HAP-1 (cell line): ENCODE measurements at regions not wholly inside any gene's neighbourhood (a gene's known extent, or its start where the extent isn't known, plus 50 kb on each side); places are given as distances from the start of the nearest gene placed in this dataset.
"Not testable (repeated sequence)": the region's sequence is repeated elsewhere in the genome, so short reads cannot be mapped to it uniquely, and the experiment has no call there.

ENCODE experiments used
- DNase-seq, 2 experiments: peaks; one replicate each; pipeline ENCODE4 v3.0.0-alpha.2; 2016 to 2020; ENCODE audit warnings: low spot score in 2 of 2
- H3K27me3 ChIP-seq: fragments of 250-450 bp; sonication (Bioruptor Pico); 2 replicates; pipeline ENCODE4 v1.5.1; 2020; ENCODE audit warnings: low read depth, mild to moderate bottlenecking, moderate library complexity
- H3K36me3 ChIP-seq: fragments of 250-450 bp; sonication (Bioruptor Pico); replicated peaks from 2 replicates; pipeline ENCODE4 v1.5.1; 2020; ENCODE audit warnings: mild to moderate bottlenecking
- H3K4me1 ChIP-seq: fragments of 250-450 bp; sonication (Bioruptor Pico); 2 replicates; pipeline ENCODE4 v1.5.1; 2020; ENCODE audit warnings: mild to moderate bottlenecking
- H3K4me3 ChIP-seq: fragments of 250-450 bp; sonication (Bioruptor Pico); 2 replicates; pipeline ENCODE4 v1.5.1; 2020; ENCODE audit warnings: mild to moderate bottlenecking, moderate library complexity
- H3K9me3 ChIP-seq: fragments of 250-450 bp; sonication (Bioruptor Pico); 2 replicates; pipeline ENCODE4 v1.5.1; 2020; ENCODE audit warnings: mild to moderate bottlenecking, moderate library complexity
- in situ Hi-C: fragments of 300-500 bp; cut with MboI; formaldehyde crosslinking; loops from 3 replicates; pipeline ENCODE4 v1.14.3; 2020; ENCODE audit warnings: low sequenced_read_pairs, inconsistent platforms, mixed read lengths

GRCh38 chr16:16742573-16742972 is 363.6 kb downstream of the NPIPA7 start:
- H3K36me3 ChIP-seq, H3K27me3 ChIP-seq, in situ Hi-C loops: not testable (repeated sequence)

DNA sequence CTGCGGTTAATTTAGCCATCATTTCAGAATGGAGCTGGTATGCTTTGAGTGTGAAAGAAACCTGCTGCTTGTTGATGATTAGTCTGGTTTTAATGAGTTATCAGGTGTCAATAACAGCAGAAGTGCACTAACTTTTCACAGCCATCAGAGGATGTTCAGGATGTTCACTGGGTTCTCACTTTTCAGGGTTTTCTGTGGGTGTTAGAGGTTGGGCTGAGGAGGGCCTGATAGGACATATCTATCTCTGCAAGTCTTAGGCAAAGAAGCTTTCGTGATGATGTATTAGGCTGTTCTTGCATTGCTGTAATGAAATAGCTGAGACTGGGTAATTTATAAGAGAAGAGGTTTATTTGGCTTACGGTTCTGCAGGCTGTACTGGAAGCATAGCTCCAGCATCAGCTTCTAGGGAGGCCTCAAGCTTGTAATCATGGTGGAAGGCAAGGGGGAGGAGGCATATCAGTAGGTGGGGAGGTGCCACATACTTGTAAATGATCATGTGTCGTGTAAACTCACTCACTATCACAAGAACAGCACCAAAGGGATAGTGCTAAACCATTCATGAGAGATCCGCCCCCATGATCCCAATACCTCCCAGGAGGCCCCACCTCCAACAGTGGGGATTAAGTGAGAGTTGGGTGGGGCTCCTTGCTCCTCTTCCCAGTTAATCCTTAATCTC is 376.2 kb downstream of the NPIPA7 start:
- H3K4me1 ChIP-seq, DNase-seq, H3K36me3 ChIP-seq, H3K4me3 ChIP-seq, H3K9me3 ChIP-seq, in situ Hi-C loops, H3K27me3 ChIP-seq: not testable (repeated sequence)

More at GRCh38 chr16:16742573-16742972, 363.6 kb downstream of the NPIPA7 start:
- H3K4me3 ChIP-seq, H3K9me3 ChIP-seq, DNase-seq, H3K4me1 ChIP-seq: not testable (repeated sequence)

DNA sequence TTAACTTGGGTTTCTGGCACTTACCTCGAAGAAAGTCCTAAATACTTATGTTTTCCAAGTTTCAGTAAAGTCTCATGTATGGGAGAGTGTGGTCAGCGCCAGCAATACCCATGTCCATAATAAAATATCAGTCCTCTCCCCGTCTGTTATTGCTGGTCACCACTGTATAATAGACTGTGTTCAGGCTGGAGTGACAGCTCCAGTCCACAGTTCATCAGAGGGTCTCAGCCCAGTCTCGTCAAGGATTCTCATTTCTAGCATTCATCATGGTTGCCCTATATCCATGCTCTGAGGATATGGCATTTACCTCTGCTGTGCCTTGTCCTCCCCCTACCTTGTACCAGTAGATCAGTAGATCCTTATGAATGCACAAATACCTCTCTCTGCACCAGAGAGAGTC is 384.5 kb downstream of the NPIPA7 start:
- no peaks in the 10 kb centered on the region for H3K4me1 ChIP-seq
- no peak for DNase-seq
- H3K9me3 ChIP-seq: no peaks in the 10 kb centered on the region
- in situ Hi-C loops: no loop called here
- no peaks in the 10 kb centered on the region for H3K27me3 ChIP-seq
- H3K36me3 ChIP-seq: no peaks in the 10 kb centered on the region
- H3K4me3 ChIP-seq: no peak overlapping the region

DNA sequence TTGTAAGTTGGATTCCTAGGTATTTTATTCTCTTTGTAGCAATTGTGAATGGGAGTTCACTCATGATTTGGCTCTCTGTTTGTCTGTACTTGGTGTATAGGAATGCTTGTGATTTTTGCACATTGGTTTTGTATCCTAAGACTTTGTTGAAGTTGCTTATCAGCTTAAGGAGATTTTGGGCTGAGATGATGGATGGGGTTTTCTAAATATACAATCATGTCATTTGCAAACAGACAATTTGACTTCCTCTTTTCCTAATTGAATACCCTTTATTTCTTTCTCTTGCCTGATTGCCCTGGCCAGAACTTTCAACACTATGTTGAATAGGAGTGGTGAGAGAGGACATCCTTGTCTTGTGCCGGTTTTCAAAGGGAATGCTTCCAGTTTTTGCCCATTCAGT is 391.8 kb downstream of the NPIPA7 start:
- H3K4me1 ChIP-seq, H3K9me3 ChIP-seq, in situ Hi-C loops, DNase-seq, H3K36me3 ChIP-seq, H3K27me3 ChIP-seq, H3K4me3 ChIP-seq: not testable (repeated sequence)

GRCh38 chr16:16774389-16774788 is 395.4 kb downstream of the NPIPA7 start:
- H3K27me3 ChIP-seq: no peaks in the 10 kb centered on the region
- in situ Hi-C loops: no loop called here
- no peak for DNase-seq
- no peaks in the 10 kb centered on the region for H3K4me1 ChIP-seq
- H3K9me3 ChIP-seq: no peaks in the 10 kb centered on the region
- H3K36me3 ChIP-seq: no peaks in the 10 kb centered on the region
- no peak overlapping the region for H3K4me3 ChIP-seq

DNA sequence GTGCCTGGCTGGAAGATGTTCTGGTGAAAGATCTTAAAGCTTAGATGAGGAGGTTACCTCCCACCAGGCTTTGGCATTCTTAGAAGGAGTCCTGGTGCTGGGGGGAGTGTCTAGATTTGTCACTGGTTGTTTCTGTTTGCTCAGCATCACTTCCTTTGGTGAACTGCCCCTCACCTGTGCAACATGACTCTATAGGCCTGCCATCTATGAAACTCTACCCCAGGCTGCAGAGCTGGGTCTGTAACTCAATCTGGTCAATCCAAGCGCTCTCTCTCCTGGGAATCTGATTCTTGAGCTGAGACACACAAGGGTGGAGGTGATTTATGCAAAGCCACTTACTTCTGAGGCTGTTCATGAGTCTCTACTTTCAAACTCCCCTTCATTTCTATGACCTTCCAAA is 399.4 kb downstream of the NPIPA7 start:
- in situ Hi-C loops: loop anchor here (25.0 kb wide), 1 partner anchor 109 kb away; no protein-coding TSS in a partner anchor
- Histone ChIP-seq H3K36me3 (no peaks in the 10 kb centered on the region), H3K27me3 (no peaks in the 10 kb centered on the region), H3K4me1 (no peaks in the 10 kb centered on the region), H3K9me3 (no peaks in the 10 kb centered on the region), H3K4me3 (no peak overlapping the region)
- DNase-seq: no peak

DNA sequence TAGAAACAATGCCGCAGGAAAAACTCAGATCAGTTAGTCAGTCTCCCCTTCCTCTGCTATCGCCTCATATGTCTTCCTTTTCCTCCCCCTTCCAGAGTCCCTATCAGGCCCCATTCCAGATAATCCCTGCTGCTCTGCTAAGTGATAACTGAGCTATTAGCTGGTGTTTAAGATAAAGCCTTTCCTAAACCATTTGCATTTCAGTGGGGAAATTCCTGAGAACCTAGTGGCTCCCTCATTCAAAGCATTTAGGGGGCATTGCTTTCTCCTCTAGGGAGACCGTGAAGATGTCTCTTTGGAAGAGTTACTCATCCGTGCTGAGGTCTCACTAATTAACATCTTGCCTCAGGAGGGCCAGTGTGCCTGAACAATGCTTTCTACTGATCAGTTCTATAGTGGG is 401.6 kb downstream of the NPIPA7 start:
- H3K4me1 ChIP-seq: no peaks in the 10 kb centered on the region
- no peaks in the 10 kb centered on the region for H3K27me3 ChIP-seq
- in situ Hi-C loops: loop anchor here (25.0 kb wide), 1 partner anchor 107 kb away; no protein-coding TSS in a partner anchor
- no peak overlapping the region for H3K4me3 ChIP-seq
- no peak for DNase-seq
- H3K36me3 ChIP-seq: no peaks in the 10 kb centered on the region
- no peaks in the 10 kb centered on the region for H3K9me3 ChIP-seq

DNA sequence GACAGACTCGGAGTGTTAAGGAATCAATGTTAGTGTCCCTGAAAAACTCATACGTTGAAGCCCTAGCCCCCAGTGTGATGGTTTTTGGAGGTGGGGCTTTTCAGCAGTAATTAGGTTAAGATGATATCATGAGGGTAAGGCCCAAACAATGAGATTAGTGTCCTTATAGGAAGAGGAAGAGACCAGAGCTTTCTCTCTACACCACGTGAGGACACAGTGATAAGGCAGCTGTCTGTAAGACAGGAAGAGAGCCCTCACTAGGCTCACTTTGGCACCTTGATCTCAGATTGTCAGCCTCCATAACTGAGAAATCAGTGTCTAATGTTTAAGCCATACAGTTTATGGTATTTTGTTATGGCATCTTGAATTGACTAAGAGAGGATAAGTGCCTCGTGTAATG is 403.2 kb downstream of the NPIPA7 start:
- Histone ChIP-seq H3K4me1 (no peaks in the 10 kb centered on the region), H3K9me3 (no peaks in the 10 kb centered on the region), H3K4me3 (no peak overlapping the region), H3K36me3 (no peaks in the 10 kb centered on the region), H3K27me3 (no peaks in the 10 kb centered on the region)
- in situ Hi-C loops: loop anchor here (25.0 kb wide), 1 partner anchor 105 kb away; no protein-coding TSS in a partner anchor
- no peak for DNase-seq

GRCh38 chr16:16788004-16788403 is 409.1 kb downstream of the NPIPA7 start:
- Histone ChIP-seq H3K4me3 (no peak overlapping the region), H3K9me3 (no peaks in the 10 kb centered on the region), H3K36me3 (no peaks in the 10 kb centered on the region), H3K27me3 (no peaks in the 10 kb centered on the region), H3K4me1 (no peaks in the 10 kb centered on the region)
- no peak for DNase-seq
- in situ Hi-C loops: loop anchor here (25.0 kb wide), 1 partner anchor 99 kb away; no protein-coding TSS in a partner anchor

GRCh38 chr16:16790597-16790996 is 411.7 kb downstream of the NPIPA7 start:
- H3K36me3 ChIP-seq: no peaks in the 10 kb centered on the region
- H3K4me1 ChIP-seq: no peaks in the 10 kb centered on the region
- no peaks in the 10 kb centered on the region; the same call in 1 of the 2 replicates for H3K9me3 ChIP-seq
- in situ Hi-C loops: loop anchor here (25.0 kb wide), 1 partner anchor 97 kb away; no protein-coding TSS in a partner anchor
- no peak for DNase-seq
- H3K4me3 ChIP-seq: no peak overlapping the region
- H3K27me3 ChIP-seq: no peaks in the 10 kb centered on the region

DNA sequence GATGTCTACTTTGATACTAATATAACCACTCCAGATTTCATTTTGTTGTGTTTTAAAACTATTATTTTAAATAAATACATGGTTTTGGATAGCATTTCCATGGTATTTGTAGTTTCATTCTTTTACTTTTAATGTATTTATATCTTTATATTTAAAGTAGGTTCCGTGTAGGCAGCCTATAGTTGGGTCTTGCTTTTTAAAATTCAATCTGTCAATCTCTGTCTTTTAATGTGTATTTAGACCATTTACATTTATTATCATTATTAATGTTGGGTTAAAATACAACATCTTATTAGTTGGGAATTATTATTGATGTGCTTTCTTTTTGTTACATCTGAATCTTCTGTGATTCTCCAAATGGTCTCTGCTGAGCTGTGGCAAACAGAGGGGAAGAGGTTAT is 412.1 kb downstream of the NPIPA7 start:
- Histone ChIP-seq H3K27me3 (no peaks in the 10 kb centered on the region), H3K4me1 (no peaks in the 10 kb centered on the region), H3K36me3 (no peaks in the 10 kb centered on the region), H3K9me3 (no peaks in the 10 kb centered on the region; the same call in 1 of the 2 replicates), H3K4me3 (no peak overlapping the region)
- in situ Hi-C loops: loop anchor here (25.0 kb wide), 1 partner anchor 96 kb away; no protein-coding TSS in a partner anchor
- no peak for DNase-seq

DNA sequence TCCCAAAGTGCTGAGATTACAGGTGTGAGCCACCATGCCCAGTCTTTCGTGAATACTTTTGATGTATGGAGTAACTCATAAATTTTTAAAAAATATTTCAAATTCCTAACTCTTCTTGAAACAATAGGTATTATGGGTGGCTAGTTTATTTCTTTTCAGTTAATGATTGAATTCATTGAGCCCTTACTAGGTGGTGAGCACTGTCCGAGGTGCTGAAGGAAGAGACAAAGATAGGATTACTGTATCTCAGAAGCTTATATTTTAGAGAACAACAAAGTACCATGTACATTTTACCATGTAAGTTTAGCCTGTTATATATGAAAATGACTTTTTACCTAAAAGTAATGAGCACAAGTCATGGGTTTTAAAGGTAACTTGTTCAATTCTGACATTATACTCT is 418.3 kb downstream of the NPIPA7 start:
- DNase-seq: no peak
- Histone ChIP-seq H3K4me1 (no peaks in the 10 kb centered on the region), H3K36me3 (no peaks in the 10 kb centered on the region), H3K9me3 (no peaks in the 10 kb centered on the region; the same call in none of the 2 replicates), H3K27me3 (no peaks in the 10 kb centered on the region), H3K4me3 (no peak overlapping the region)
- in situ Hi-C loops: loop anchor here (25.0 kb wide), 1 partner anchor 90 kb away; no protein-coding TSS in a partner anchor

DNA sequence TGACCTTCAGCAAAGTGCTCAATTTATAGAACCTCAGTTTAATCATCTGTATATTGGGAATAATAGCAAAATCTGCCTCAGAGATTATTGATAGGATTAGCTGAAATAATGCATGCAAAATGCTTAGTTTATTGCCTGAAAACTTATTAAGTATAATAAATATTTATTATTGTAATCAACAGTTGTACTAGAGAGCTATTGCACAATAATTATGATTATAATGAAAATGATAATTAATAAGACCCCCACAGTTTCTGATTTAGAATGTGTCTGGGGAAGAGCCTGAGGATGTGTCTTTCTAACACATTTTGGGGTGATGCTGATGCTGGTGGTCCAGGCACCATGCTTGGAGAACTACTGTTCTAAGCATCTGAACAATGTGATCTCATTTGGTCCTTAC is 419.6 kb downstream of the NPIPA7 start:
- in situ Hi-C loops: loop anchor here (25.0 kb wide), 1 partner anchor 89 kb away; no protein-coding TSS in a partner anchor
- DNase-seq: no peak
- Histone ChIP-seq H3K36me3 (no peaks in the 10 kb centered on the region), H3K4me1 (no peaks in the 10 kb centered on the region), H3K27me3 (no peaks in the 10 kb centered on the region), H3K9me3 (no peaks in the 10 kb centered on the region; the same call in none of the 2 replicates), H3K4me3 (no peak overlapping the region)

GRCh38 chr16:16805809-16806208 is 426.9 kb downstream of the NPIPA7 start:
- H3K9me3 ChIP-seq: no peaks in the 10 kb centered on the region
- H3K27me3 ChIP-seq: no peaks in the 10 kb centered on the region
- no peak overlapping the region for H3K4me3 ChIP-seq
- H3K36me3 ChIP-seq: no peaks in the 10 kb centered on the region
- in situ Hi-C loops: no loop called here
- no peak for DNase-seq
- no peaks in the 10 kb centered on the region for H3K4me1 ChIP-seq
